ENCODE measurements at regions not wholly inside any gene's neighbourhood (a gene's known extent, or its start where the extent isn't known, plus 50 kb on each side); places are given as distances from the start of the nearest gene placed in this dataset.

- no peak for DNase-seq (ENCODE audit: extremely low spot score, unreplicated experiment)
- Mint-ChIP-seq H3K27ac (no peak overlapping the region), H3K36me3 (no peaks in the 10 kb centered on the region), H3K4me1 (ENCODE audit: unreplicated experiment) (no peaks in the 10 kb centered on the region), H3K9me3 (no peaks in the 10 kb centered on the region), H3K27me3 (peaks cover 5% of the 10 kb centered on the region), H3K4me3 (no peak overlapping the region)
- TF ChIP-seq CTCF (conservative IDR thresholded peaks at IDR 0.05): no peak
Observed at GRCh38 chr3:41080141-41080540, 119.2 kb upstream of the CTNNB1 start.

GRCh38 chr3:41088882-41089281, 110.4 kb upstream of the CTNNB1 start:
- Mint-ChIP-seq H3K27ac (no peak overlapping the region), H3K4me3 (no peak overlapping the region), H3K27me3 (no peaks in the 10 kb centered on the region), H3K4me1 (ENCODE audit: unreplicated experiment) (peaks cover 6% of the 10 kb centered on the region), H3K36me3 (no peaks in the 10 kb centered on the region), H3K9me3 (no peaks in the 10 kb centered on the region)
- no peak for DNase-seq (ENCODE audit: extremely low spot score, unreplicated experiment)
- TF ChIP-seq CTCF (conservative IDR thresholded peaks at IDR 0.05): no peak

- Mint-ChIP-seq H3K36me3 (no peaks in the 10 kb centered on the region), H3K27me3 (no peaks in the 10 kb centered on the region), H3K27ac (no peak overlapping the region), H3K4me3 (no peak overlapping the region), H3K4me1 (ENCODE audit: unreplicated experiment) (peaks cover 6% of the 10 kb centered on the region), H3K9me3 (no peaks in the 10 kb centered on the region)
- no peak for DNase-seq (ENCODE audit: extremely low spot score, unreplicated experiment)
- TF ChIP-seq CTCF (conservative IDR thresholded peaks at IDR 0.05): no peak
Observed at GRCh38 chr3:41089566-41089965, 109.7 kb upstream of the CTNNB1 start.

- Mint-ChIP-seq H3K36me3 (no peaks in the 10 kb centered on the region), H3K27me3 (no peaks in the 10 kb centered on the region), H3K9me3 (no peaks in the 10 kb centered on the region), H3K27ac (no peak overlapping the region), H3K4me1 (ENCODE audit: unreplicated experiment) (peaks cover 6% of the 10 kb centered on the region), H3K4me3 (no peak overlapping the region)
- DNase-seq (ENCODE audit: extremely low spot score, unreplicated experiment): no peak
- no peak for TF ChIP-seq CTCF (conservative IDR thresholded peaks at IDR 0.05)
Observed at GRCh38 chr3:41092844-41093243, 106.5 kb upstream of the CTNNB1 start.

GRCh38 chr3:41093476-41093875, 105.8 kb upstream of the CTNNB1 start:
- Mint-ChIP-seq H3K4me3 (no peak overlapping the region), H3K27ac (no peak overlapping the region), H3K36me3 (no peaks in the 10 kb centered on the region), H3K9me3 (no peaks in the 10 kb centered on the region), H3K27me3 (no peaks in the 10 kb centered on the region), H3K4me1 (ENCODE audit: unreplicated experiment) (peaks cover 3% of the 10 kb centered on the region)
- TF ChIP-seq CTCF (conservative IDR thresholded peaks at IDR 0.05): no peak
- no peak for DNase-seq (ENCODE audit: extremely low spot score, unreplicated experiment)

GRCh38 chr3:41094351-41094750, 105.0 kb upstream of the CTNNB1 start:
- Mint-ChIP-seq H3K27me3 (no peaks in the 10 kb centered on the region), H3K36me3 (no peaks in the 10 kb centered on the region), H3K27ac (no peak overlapping the region), H3K9me3 (no peaks in the 10 kb centered on the region), H3K4me3 (no peak overlapping the region), H3K4me1 (ENCODE audit: unreplicated experiment) (no peaks in the 10 kb centered on the region)
- TF ChIP-seq CTCF (conservative IDR thresholded peaks at IDR 0.05): no peak
- DNase-seq (ENCODE audit: extremely low spot score, unreplicated experiment): no peak

Data from type B pancreatic cell (in vitro differentiated cells).